HCT116 (cell line): ENCODE measurements at regions not wholly inside any gene's neighbourhood (a gene's known extent, or its start where the extent isn't known, plus 50 kb on each side); places are given as distances from the start of the nearest gene placed in this dataset.

Experiments used
- ATAC-seq: fragments of 200-7000 bp; cut with Tn5 transposase; 2 replicates; pipeline ENCODE4 v1.9.1; 2020; ENCODE audit warnings: mild to moderate bottlenecking, moderate library complexity
- BruUV-seq: library from RNA; stranded (reverse); fragments of 400-500 nt; replicated peaks from 2 replicates; lab custom pipeline; 2021; lab: Mats Ljungman, UMichigan
- CTCF ChIA-PET: fragments of 300-600 bp; sonication (Branson Sonifier 250); formaldehyde crosslinking; loops from one replicate; lab custom pipeline; 2021; ENCODE audit warnings: antibody characterized with exemption; lab: Charles Lee
- POLR2A ChIA-PET: fragments of 300-600, 350-600 bp; sonication (Branson Sonifier 250); formaldehyde crosslinking; loops from one replicate; lab custom pipeline; 2021; ENCODE audit warnings: antibody characterized with exemption; lab: Charles Lee
- RAD21 ChIA-PET, 2 experiments: fragments of 300-600 bp; sonication (Branson Sonifier 250); formaldehyde crosslinking; loops; one replicate each; lab custom pipeline; 2023; ENCODE audit warnings: low total read pairs in 2 of 2; ENCODE audit not compliant: uncharacterized antibody in 2 of 2, unreplicated experiment in 2 of 2, low non-redundant PET in 1 of 2; lab: Charles Lee
- DNase-seq: peaks from one replicate; pipeline ENCODE4 v3.0.0-alpha.2; 2010; ENCODE audit warnings: low read depth, low spot score
- H2AFZ ChIP-seq: fragments of 200-600 bp; shearing (Covaris generic), sonication (generic); 2 replicates; pipeline ENCODE4 v1.6.1; 2017; ENCODE audit warnings: low read depth, mixed run types, mixed read lengths, antibody characterized with exemption, low read length; ENCODE audit not compliant: poor library complexity, severe bottlenecking
- H3K27ac ChIP-seq: 2 replicates; pipeline ENCODE4 v1.5.1; 2012; ENCODE audit warnings: low read depth, low read length
- H3K27me3 ChIP-seq: fragments of 200-600 bp; sonication (generic); 2 replicates; pipeline ENCODE4 v1.6.1; 2016; ENCODE audit warnings: mixed run types, low read length, mixed read lengths; ENCODE audit not compliant: insufficient read depth
- H3K36me3 ChIP-seq, 2 experiments: fragments of 200-500 bp in 1 of 2; fragments of 200-600 bp in 1 of 2; sonication (Bioruptor generic) in 1 of 2; sonication (generic) in 1 of 2; 2 replicates each; pipeline versions ENCODE4 v1.5.1 to v1.6.1; 2014 to 2016; ENCODE audit warnings: low read length in 2 of 2, inconsistent platforms in 1 of 2, mixed read lengths in 1 of 2, mixed run types in 1 of 2; ENCODE audit not compliant: insufficient read depth in 2 of 2, control insufficient read depth in 1 of 2
- H3K4me1 ChIP-seq, 2 experiments: fragments of 200-600 bp in 1 of 2; sonication (generic) in 1 of 2; 2 replicates each; pipeline versions ENCODE4 v1.5.1 to v1.6.1; 2012 to 2017; ENCODE audit warnings: low read length in 2 of 2, inconsistent platforms in 1 of 2, mild to moderate bottlenecking in 1 of 2, mixed read lengths in 1 of 2, mixed run types in 1 of 2, moderate library complexity in 1 of 2; ENCODE audit not compliant: insufficient read depth in 2 of 2, control insufficient read depth in 1 of 2
- H3K4me2 ChIP-seq: fragments of 200-600 bp; sonication (generic); 2 replicates; pipeline ENCODE4 v1.6.1; 2017; ENCODE audit warnings: mixed run types, low read length, mixed read lengths
- H3K4me3 ChIP-seq, 2 experiments: fragments of 200-600 bp in 1 of 2; sonication (generic) in 1 of 2; replicated peaks in 1 of 2; 2 replicates each; pipeline ENCODE4 v1.5.1; 2011 to 2016; ENCODE audit warnings: low read length in 2 of 2, control low read depth in 1 of 2, low read depth in 1 of 2, mild to moderate bottlenecking in 1 of 2, mixed read lengths in 1 of 2, mixed run types in 1 of 2
- H3K79me2 ChIP-seq: fragments of 200-600 bp; sonication (generic); 2 replicates; pipeline ENCODE4 v1.6.1; 2017; ENCODE audit warnings: mild to moderate bottlenecking, mixed run types, low read length, moderate library complexity, mixed read lengths; ENCODE audit not compliant: insufficient read depth
- H3K9ac ChIP-seq: fragments of 200-600 bp; sonication (generic); 2 replicates; pipeline ENCODE4 v1.6.1; 2016; ENCODE audit warnings: low read length, mixed read lengths
- H3K9me2 ChIP-seq: fragments of 200-600 bp; sonication (generic), shearing (Covaris generic); 2 replicates; pipeline ENCODE4 v1.6.1; 2017; ENCODE audit warnings: mixed run types, mild to moderate bottlenecking, moderate library complexity; ENCODE audit not compliant: insufficient read depth
- H3K9me3 ChIP-seq, 2 experiments: fragments of 200-500 bp in 1 of 2; fragments of 200-600 bp in 1 of 2; sonication (Bioruptor generic) in 1 of 2; sonication (generic) in 1 of 2; 2 replicates each; pipeline ENCODE4 v1.6.1; 2014 to 2017; ENCODE audit warnings: low read length in 2 of 2, mixed read lengths in 2 of 2, inconsistent platforms in 1 of 2, low read depth in 1 of 2, mild to moderate bottlenecking in 1 of 2, mixed run types in 1 of 2, moderate library complexity in 1 of 2; ENCODE audit not compliant: control insufficient read depth in 1 of 2, insufficient read depth in 1 of 2
- H4K20me1 ChIP-seq: fragments of 200-600 bp; sonication (generic), shearing (Covaris generic); 2 replicates; pipeline ENCODE4 v1.6.1; 2017; ENCODE audit warnings: mixed run types, mild to moderate bottlenecking, moderate library complexity; ENCODE audit not compliant: insufficient read depth
- CBX3 ChIP-seq: IDR thresholded peaks from 2 replicates; pipeline ENCODE4 v1.6.1; 2012; ENCODE audit warnings: low read depth
- EGR1 ChIP-seq: IDR thresholded peaks from 2 replicates; pipeline ENCODE4 v1.6.1; 2012; ENCODE audit warnings: low read depth
- ELF1 ChIP-seq: IDR thresholded peaks from 2 replicates; pipeline ENCODE4 v1.6.1; 2012; ENCODE audit warnings: low read depth, borderline replicate concordance
- EZH2 ChIP-seq: fragments of 200-600 bp; sonication (generic); IDR thresholded peaks from 2 replicates; pipeline ENCODE4 v1.6.1; 2017; ENCODE audit warnings: antibody characterized with exemption, mixed run types
- JUND ChIP-seq: IDR thresholded peaks from 2 replicates; pipeline ENCODE4 v1.6.1; 2012
- POLR2A ChIP-seq: IDR thresholded peaks from 2 replicates; pipeline ENCODE4 v1.7.0; 2011; ENCODE audit warnings: borderline replicate concordance; ENCODE audit not compliant: insufficient read depth, insufficient read length; ENCODE audit errors: extremely low read depth
- RAD21 ChIP-seq: IDR thresholded peaks from 2 replicates; pipeline ENCODE4 v1.6.1; 2012; ENCODE audit warnings: low read depth, mild to moderate bottlenecking
- SP1 ChIP-seq: IDR thresholded peaks from 2 replicates; pipeline ENCODE4 v1.6.1; 2012; ENCODE audit warnings: low read depth
- ZNF274 ChIP-seq: fragments of 200-500 bp; sonication (Bioruptor generic); IDR thresholded peaks from 2 replicates; pipeline ENCODE4 v1.6.1; 2014; ENCODE audit warnings: mild to moderate bottlenecking, low read depth, low read length, inconsistent platforms
- intact Hi-C: fragments of 100-400 bp; cut with micrococcal nuclease; formaldehyde crosslinking; loops from 2 replicates; pipeline ENCODE4 v1.10.0; 2022
- TF ChIP-seq, protein P1 (sequence below): IDR thresholded peaks from 2 replicates; pipeline ENCODE4 v1.6.1; 2011; ENCODE audit warnings: mild to moderate bottlenecking, low read length, moderate library complexity; ENCODE audit not compliant: insufficient replicate concordance; ENCODE audit errors: extremely low read depth

DNA sequence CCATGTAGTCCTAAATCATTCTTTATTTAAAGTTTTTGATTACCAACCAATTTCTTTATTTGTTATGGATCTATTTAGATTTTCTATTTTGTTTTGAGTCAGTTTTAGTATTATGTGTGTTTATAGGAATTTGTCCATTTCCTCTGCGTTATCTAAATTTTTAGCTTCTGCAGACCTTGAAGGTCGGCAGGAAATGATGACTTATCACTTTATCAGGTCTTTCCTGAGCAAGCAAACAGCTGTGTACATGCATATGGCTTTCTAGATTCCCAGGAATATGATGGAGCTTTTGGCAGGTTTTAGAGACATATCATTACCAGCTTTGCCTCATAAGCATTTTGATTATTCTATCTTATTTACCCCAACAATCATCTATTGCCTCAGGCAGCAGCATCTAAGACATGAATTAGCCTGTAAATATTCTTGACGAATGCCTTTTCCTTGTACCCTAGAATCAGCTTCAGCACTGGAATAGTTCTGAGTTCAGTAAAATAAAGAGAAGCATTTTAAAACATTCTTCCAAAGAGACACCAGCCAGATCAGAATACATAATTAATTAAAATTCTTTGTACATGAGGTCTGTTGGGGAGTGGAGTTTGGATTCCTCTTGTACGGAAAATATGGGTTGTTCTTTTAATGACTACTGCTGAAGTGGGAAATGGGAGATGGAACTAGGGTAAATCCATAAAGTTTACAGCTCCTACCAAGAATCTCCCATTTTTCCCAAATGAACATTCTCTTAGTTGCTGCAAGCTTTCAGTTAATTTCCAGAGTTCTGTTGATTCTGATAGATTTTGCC is 408.8 kb upstream of the SEMA3C start:
- peak overlapping the region; percentile 37 for H2AFZ ChIP-seq
- H3K27me3 ChIP-seq, result no peaks in the 10 kb centered on the region
- CTCF ChIA-PET, result no interaction called here
- BruUV-seq, result no TSS peak
- intact Hi-C loops, result no loop called here
- no peaks in the 10 kb centered on the region for H3K79me2 ChIP-seq
- POLR2A ChIA-PET, result no interaction called here
- H3K9me2 ChIP-seq, result 0 out of 2 replicates have a peak, but pooled peaks cover 6% of the 10 kb centered on the region
- no peak overlapping the region for H3K9ac ChIP-seq
- H3K27ac ChIP-seq, result no peak overlapping the region
- H3K4me3 ChIP-seq, result no peak overlapping the region
- no peak overlapping the region for H3K4me2 ChIP-seq
- RAD21 ChIA-PET, result no interaction called here
- DNase-seq (no peak), ATAC-seq (no peak)
- H3K9me3 ChIP-seq, result no peaks in the 10 kb centered on the region
- no peaks in the 10 kb centered on the region for H4K20me1 ChIP-seq
- no peaks in the 10 kb centered on the region for H3K36me3 ChIP-seq
- H3K4me1 ChIP-seq, result no peaks in the 10 kb centered on the region
- TF ChIP-seq ELF1 (no peak), SP1 (no peak), RAD21 (no peak), JUND (no peak), ZNF274 (no peak), CBX3 (no peak), EZH2 (no peak), POLR2A (no peak), EGR1 (no peak)
- TF ChIP-seq, protein P1, sequence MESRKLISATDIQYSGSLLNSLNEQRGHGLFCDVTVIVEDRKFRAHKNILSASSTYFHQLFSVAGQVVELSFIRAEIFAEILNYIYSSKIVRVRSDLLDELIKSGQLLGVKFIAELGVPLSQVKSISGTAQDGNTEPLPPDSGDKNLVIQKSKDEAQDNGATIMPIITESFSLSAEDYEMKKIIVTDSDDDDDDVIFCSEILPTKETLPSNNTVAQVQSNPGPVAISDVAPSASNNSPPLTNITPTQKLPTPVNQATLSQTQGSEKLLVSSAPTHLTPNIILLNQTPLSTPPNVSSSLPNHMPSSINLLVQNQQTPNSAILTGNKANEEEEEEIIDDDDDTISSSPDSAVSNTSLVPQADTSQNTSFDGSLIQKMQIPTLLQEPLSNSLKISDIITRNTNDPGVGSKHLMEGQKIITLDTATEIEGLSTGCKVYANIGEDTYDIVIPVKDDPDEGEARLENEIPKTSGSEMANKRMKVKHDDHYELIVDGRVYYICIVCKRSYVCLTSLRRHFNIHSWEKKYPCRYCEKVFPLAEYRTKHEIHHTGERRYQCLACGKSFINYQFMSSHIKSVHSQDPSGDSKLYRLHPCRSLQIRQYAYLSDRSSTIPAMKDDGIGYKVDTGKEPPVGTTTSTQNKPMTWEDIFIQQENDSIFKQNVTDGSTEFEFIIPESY, result no peak
